GM23338 (cell line): ENCODE measurements at regions not wholly inside any gene's neighbourhood (a gene's known extent, or its start where the extent isn't known, plus 50 kb on each side); places are given as distances from the start of the nearest gene placed in this dataset.

ENCODE experiments used
- ATAC-seq: fragments of 200-7000 bp; cut with Tn5 transposase; 3 replicates; pipeline ENCODE4 v1.9.1; 2020
- DNase-seq: peaks from one replicate; pipeline ENCODE4 v3.0.0-alpha.2; 2015; ENCODE audit warnings: low spot score
- H2AFZ ChIP-seq: fragments of 200-600 bp; sonication (generic); 2 replicates; pipeline ENCODE4 v1.8.0; 2016; ENCODE audit warnings: antibody characterized with exemption, mild to moderate bottlenecking, moderate library complexity
- H3F3A ChIP-seq: fragments of 200-600 bp; sonication (generic); replicated peaks from 2 replicates; pipeline ENCODE4 v1.8.0; 2017; ENCODE audit warnings: antibody characterized with exemption, mixed run types, low read depth
- H3K27ac ChIP-seq: fragments of 200-600 bp; sonication (generic); 2 replicates; pipeline ENCODE4 v1.6.1; 2016; ENCODE audit warnings: low read depth
- H3K27me3 ChIP-seq: fragments of 200-600 bp; sonication (generic); 2 replicates; pipeline ENCODE4 v1.8.0; 2016; ENCODE audit warnings: mild to moderate bottlenecking, mixed run types, moderate library complexity; ENCODE audit not compliant: insufficient read depth
- H3K36me3 ChIP-seq: fragments of 200-600 bp; sonication (generic); 2 replicates; pipeline ENCODE4 v1.8.0; 2016; ENCODE audit warnings: mild to moderate bottlenecking; ENCODE audit not compliant: insufficient read depth
- H3K4me1 ChIP-seq: fragments of 200-600 bp; sonication (generic); 2 replicates; pipeline ENCODE4 v1.8.0; 2016; ENCODE audit warnings: mild to moderate bottlenecking, moderate library complexity; ENCODE audit not compliant: insufficient read depth
- H3K4me2 ChIP-seq: fragments of 200-600 bp; sonication (generic); 2 replicates; pipeline ENCODE4 v1.7.1; 2017; ENCODE audit warnings: mixed run types
- H3K4me3 ChIP-seq: fragments of 200-600 bp; sonication (generic); 2 replicates; pipeline ENCODE4 v1.6.1; 2016; ENCODE audit warnings: mixed run types
- H3K79me2 ChIP-seq: fragments of 200-600 bp; sonication (generic); replicated peaks from 2 replicates; pipeline ENCODE4 v1.8.0; 2017; ENCODE audit warnings: mild to moderate bottlenecking; ENCODE audit not compliant: insufficient read depth
- H3K9me2 ChIP-seq: fragments of 200-600 bp; sonication (generic); 2 replicates; pipeline ENCODE4 v1.8.0; 2017; ENCODE audit not compliant: insufficient read depth
- H4K20me1 ChIP-seq: fragments of 200-600 bp; sonication (generic); replicated peaks from 2 replicates; pipeline ENCODE4 v1.8.0; 2017; ENCODE audit warnings: mild to moderate bottlenecking; ENCODE audit not compliant: insufficient read depth
- H3K27ac Mint-ChIP-seq: 2 replicates; pipeline ENCODE4 v1.8.0; 2020; ENCODE audit warnings: inconsistent platforms, mild to moderate bottlenecking, moderate library complexity, mixed read lengths
- H3K27me3 Mint-ChIP-seq: 3 replicates; pipeline ENCODE4 v1.8.0; 2022; ENCODE audit warnings: low read depth, mild to moderate bottlenecking, moderate library complexity, mixed read lengths, inconsistent platforms; ENCODE audit not compliant: insufficient read depth, poor library complexity
- H3K36me3 Mint-ChIP-seq: 3 replicates; pipeline ENCODE4 v1.8.0; 2021; ENCODE audit warnings: low read depth, mild to moderate bottlenecking, inconsistent platforms, moderate library complexity, mixed read lengths
- H3K4me1 Mint-ChIP-seq: 3 replicates; pipeline ENCODE4 v1.8.0; 2020; ENCODE audit warnings: mild to moderate bottlenecking, inconsistent platforms, mixed read lengths
- H3K4me3 Mint-ChIP-seq: 3 replicates; pipeline ENCODE4 v1.8.0; 2021; ENCODE audit warnings: moderate library complexity, mild to moderate bottlenecking, inconsistent platforms, mixed read lengths
- H3K9me3 Mint-ChIP-seq: 3 replicates; pipeline ENCODE4 v1.8.0; 2020; ENCODE audit warnings: moderate library complexity, mild to moderate bottlenecking, inconsistent platforms, mixed read lengths
- CREB1 ChIP-seq: fragments of 250-450 bp; sonication (Bioruptor Pico); IDR thresholded peaks from 2 replicates; pipeline ENCODE4 v1.5.0; 2020; ENCODE audit warnings: low read depth, mild to moderate bottlenecking, moderate library complexity
- EZH2phosphoT487 ChIP-seq: fragments of 200-600 bp; sonication (generic); IDR thresholded peaks from one replicate; pipeline ENCODE4 v1.8.1; 2018; ENCODE audit warnings: antibody characterized with exemption; ENCODE audit not compliant: unreplicated experiment
- POLR2AphosphoS5 ChIP-seq: IDR thresholded peaks from 2 replicates; pipeline ENCODE4 v1.6.1; 2016; ENCODE audit warnings: antibody characterized with exemption, low read depth
- STAT1 ChIP-seq: IDR thresholded peaks from one replicate; pipeline ENCODE4 v1.6.1; 2016; ENCODE audit warnings: antibody characterized with exemption; ENCODE audit not compliant: unreplicated experiment
- ZNF114 ChIP-seq: fragments of 250-450 bp; sonication (Bioruptor Pico); IDR thresholded peaks from 2 replicates; pipeline ENCODE4 v1.5.0; 2020; ENCODE audit warnings: mild to moderate bottlenecking, moderate library complexity
- ZNF331 ChIP-seq: fragments of 250-450 bp; sonication (Bioruptor Pico); IDR thresholded peaks from 2 replicates; pipeline ENCODE4 v1.5.0; 2020; ENCODE audit warnings: low read depth, mild to moderate bottlenecking, moderate library complexity
- TF ChIP-seq, protein P1 (sequence below): fragments of 250-450 bp; sonication (Bioruptor Pico); IDR thresholded peaks from 2 replicates; pipeline ENCODE4 v1.5.0; 2020; ENCODE audit warnings: mild to moderate bottlenecking, moderate library complexity
- TF ChIP-seq, protein P2 (sequence below), 2 experiments: fragments of 200-600 bp in 1 of 2; sonication (generic) in 1 of 2; conservative IDR thresholded peaks; 2 replicates each; pipeline versions ENCODE4 v1.5.1 to v1.6.1; 2016 to 2017; ENCODE audit warnings: antibody characterized with exemption in 2 of 2, low read depth in 2 of 2, mild to moderate bottlenecking in 2 of 2, moderate library complexity in 1 of 2
- TF ChIP-seq, protein P3 (sequence below): IDR thresholded peaks from 2 replicates; pipeline ENCODE4 v1.6.1; 2016; ENCODE audit warnings: antibody characterized with exemption

DNA sequence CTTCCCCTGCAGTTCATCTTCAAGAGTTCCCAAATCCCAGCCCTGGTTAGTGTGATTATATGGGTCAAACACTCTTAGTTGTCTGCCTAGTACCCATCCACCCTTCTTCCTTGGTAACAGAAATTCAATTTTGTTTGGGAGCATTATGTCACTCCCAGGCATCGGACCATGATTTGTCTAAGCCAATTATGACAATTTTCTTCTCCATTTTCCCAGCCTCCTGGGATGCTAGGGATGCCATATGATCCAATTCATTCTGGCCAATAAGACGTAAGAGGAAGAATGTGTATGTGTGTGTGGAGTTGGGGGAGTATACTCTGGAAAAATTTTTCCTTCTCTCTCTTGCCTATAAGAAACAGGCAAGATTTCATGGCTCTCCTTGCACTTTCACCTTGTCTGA lies 465.9 kb downstream of the MID1IP1 start (continued):
- TF ChIP-seq, protein P1, sequence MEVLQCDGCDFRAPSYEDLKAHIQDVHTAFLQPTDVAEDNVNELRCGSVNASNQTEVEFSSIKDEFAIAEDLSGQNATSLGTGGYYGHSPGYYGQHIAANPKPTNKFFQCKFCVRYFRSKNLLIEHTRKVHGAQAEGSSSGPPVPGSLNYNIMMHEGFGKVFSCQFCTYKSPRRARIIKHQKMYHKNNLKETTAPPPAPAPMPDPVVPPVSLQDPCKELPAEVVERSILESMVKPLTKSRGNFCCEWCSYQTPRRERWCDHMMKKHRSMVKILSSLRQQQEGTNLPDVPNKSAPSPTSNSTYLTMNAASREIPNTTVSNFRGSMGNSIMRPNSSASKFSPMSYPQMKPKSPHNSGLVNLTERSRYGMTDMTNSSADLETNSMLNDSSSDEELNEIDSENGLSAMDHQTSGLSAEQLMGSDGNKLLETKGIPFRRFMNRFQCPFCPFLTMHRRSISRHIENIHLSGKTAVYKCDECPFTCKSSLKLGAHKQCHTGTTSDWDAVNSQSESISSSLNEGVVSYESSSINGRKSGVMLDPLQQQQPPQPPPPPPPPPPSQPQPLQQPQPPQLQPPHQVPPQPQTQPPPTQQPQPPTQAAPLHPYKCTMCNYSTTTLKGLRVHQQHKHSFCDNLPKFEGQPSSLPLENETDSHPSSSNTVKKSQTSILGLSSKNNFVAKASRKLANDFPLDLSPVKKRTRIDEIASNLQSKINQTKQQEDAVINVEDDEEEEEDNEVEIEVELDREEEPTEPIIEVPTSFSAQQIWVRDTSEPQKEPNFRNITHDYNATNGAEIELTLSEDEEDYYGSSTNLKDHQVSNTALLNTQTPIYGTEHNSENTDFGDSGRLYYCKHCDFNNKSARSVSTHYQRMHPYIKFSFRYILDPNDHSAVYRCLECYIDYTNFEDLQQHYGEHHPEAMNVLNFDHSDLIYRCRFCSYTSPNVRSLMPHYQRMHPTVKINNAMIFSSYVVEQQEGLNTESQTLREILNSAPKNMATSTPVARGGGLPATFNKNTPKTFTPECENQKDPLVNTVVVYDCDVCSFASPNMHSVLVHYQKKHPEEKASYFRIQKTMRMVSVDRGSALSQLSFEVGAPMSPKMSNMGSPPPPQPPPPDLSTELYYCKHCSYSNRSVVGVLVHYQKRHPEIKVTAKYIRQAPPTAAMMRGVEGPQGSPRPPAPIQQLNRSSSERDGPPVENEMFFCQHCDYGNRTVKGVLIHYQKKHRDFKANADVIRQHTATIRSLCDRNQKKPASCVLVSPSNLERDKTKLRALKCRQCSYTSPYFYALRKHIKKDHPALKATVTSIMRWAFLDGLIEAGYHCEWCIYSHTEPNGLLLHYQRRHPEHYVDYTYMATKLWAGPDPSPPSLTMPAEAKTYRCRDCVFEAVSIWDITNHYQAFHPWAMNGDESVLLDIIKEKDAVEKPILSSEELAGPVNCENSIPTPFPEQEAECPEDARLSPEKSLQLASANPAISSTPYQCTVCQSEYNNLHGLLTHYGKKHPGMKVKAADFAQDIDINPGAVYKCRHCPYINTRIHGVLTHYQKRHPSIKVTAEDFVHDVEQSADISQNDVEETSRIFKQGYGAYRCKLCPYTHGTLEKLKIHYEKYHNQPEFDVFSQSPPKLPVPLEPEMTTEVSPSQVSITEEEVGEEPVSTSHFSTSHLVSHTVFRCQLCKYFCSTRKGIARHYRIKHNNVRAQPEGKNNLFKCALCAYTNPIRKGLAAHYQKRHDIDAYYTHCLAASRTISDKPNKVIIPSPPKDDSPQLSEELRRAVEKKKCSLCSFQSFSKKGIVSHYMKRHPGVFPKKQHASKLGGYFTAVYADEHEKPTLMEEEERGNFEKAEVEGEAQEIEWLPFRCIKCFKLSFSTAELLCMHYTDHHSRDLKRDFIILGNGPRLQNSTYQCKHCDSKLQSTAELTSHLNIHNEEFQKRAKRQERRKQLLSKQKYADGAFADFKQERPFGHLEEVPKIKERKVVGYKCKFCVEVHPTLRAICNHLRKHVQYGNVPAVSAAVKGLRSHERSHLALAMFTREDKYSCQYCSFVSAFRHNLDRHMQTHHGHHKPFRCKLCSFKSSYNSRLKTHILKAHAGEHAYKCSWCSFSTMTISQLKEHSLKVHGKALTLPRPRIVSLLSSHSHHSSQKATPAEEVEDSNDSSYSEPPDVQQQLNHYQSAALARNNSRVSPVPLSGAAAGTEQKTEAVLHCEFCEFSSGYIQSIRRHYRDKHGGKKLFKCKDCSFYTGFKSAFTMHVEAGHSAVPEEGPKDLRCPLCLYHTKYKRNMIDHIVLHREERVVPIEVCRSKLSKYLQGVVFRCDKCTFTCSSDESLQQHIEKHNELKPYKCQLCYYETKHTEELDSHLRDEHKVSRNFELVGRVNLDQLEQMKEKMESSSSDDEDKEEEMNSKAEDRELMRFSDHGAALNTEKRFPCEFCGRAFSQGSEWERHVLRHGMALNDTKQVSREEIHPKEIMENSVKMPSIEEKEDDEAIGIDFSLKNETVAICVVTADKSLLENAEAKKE (CRISPR knock-in tag), result no peak

DNA sequence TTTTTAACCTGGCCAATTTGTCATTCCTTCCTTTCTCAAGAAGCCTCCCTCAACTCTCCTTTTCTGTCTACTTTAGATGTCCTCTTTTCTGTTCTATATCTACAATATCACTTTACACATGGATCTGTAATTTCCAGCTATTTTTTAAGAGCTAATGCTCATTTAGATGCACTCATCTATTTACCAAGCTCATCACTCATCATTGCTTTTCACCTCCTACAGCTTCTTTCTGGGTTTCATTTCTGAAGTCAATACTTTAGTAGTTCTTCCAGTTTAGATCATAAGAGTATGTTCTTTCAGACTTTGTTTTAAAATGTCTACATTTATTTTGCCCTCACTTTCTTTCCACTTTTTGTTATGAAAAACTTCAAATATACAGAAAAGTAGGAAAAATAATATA lies 466.9 kb downstream of the MID1IP1 start:
- Histone ChIP-seq H2AFZ (no peak overlapping the region), H3K4me1 (no peaks in the 10 kb centered on the region), H3F3A (no peaks in the 10 kb centered on the region), H3K79me2 (no peaks in the 10 kb centered on the region), H3K4me3 (no peak overlapping the region), H3K9me2 (no peaks in the 10 kb centered on the region), H4K20me1 (no peaks in the 10 kb centered on the region), H3K36me3 (no peaks in the 10 kb centered on the region), H3K27ac (no peak overlapping the region), H3K27me3 (no peaks in the 10 kb centered on the region), H3K4me2 (no peak overlapping the region)
- DNase-seq (no peak), ATAC-seq (no peak)
- no peaks in the 10 kb centered on the region for H3K4me1 Mint-ChIP-seq
- TF ChIP-seq CREB1, result no peak
- TF ChIP-seq STAT1, result no peak
- no peak overlapping the region for H3K4me3 Mint-ChIP-seq
- H3K27me3 Mint-ChIP-seq, result no peaks in the 10 kb centered on the region
- no peaks in the 10 kb centered on the region for H3K36me3 Mint-ChIP-seq
- peaks cover 2% of the 10 kb centered on the region; the same call in 1 of the 3 replicates for H3K9me3 Mint-ChIP-seq
- no peak overlapping the region for H3K27ac Mint-ChIP-seq

DNA sequence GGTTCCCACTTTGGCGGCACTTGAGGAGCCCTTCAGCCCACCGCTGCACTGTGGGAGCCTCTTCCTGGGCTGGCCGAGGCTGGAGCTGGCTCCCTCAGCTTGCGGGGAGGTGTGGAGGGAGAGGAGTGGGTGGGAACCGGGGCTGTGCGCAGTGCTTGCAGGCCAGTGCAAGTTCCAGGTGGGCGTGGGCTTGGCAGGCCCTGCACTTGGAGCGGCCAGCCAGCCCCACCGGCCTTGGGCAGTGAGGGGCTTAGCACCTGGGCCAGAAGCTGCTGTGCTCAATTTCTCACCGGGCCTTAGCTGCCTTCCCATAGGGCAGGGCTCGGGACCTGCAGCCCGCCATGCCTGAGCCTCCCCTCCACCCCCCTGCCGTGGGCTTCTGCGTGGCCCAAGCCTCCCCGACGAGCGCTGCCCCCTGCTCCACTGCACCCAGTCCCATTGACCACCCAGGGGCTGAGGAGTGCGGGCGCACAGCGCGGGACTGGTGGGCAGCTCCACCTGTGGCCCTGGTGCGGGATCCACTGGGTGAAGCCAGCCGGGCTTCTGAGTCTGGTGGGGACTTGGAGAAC lies 474.3 kb downstream of the MID1IP1 start:
- Histone ChIP-seq H3K4me1 (no peaks in the 10 kb centered on the region), H3K27ac (no peak overlapping the region), H4K20me1 (no peaks in the 10 kb centered on the region), H3K79me2 (no peaks in the 10 kb centered on the region), H2AFZ (no peak overlapping the region), H3K4me3 (no peak overlapping the region), H3F3A (no peaks in the 10 kb centered on the region), H3K9me2 (no peaks in the 10 kb centered on the region), H3K36me3 (no peaks in the 10 kb centered on the region), H3K4me2 (no peak overlapping the region), H3K27me3 (no peaks in the 10 kb centered on the region)
- peaks cover 19% of the 10 kb centered on the region for H3K9me3 Mint-ChIP-seq
- H3K27ac Mint-ChIP-seq, result no peak overlapping the region
- H3K36me3 Mint-ChIP-seq, result peaks cover 11% of the 10 kb centered on the region
- H3K4me1 Mint-ChIP-seq, result no peaks in the 10 kb centered on the region
- ATAC-seq, result no peak
- DNase-seq, result no peak
- no peaks in the 10 kb centered on the region for H3K27me3 Mint-ChIP-seq
- H3K4me3 Mint-ChIP-seq, result no peak overlapping the region
- TF ChIP-seq, protein P2, sequence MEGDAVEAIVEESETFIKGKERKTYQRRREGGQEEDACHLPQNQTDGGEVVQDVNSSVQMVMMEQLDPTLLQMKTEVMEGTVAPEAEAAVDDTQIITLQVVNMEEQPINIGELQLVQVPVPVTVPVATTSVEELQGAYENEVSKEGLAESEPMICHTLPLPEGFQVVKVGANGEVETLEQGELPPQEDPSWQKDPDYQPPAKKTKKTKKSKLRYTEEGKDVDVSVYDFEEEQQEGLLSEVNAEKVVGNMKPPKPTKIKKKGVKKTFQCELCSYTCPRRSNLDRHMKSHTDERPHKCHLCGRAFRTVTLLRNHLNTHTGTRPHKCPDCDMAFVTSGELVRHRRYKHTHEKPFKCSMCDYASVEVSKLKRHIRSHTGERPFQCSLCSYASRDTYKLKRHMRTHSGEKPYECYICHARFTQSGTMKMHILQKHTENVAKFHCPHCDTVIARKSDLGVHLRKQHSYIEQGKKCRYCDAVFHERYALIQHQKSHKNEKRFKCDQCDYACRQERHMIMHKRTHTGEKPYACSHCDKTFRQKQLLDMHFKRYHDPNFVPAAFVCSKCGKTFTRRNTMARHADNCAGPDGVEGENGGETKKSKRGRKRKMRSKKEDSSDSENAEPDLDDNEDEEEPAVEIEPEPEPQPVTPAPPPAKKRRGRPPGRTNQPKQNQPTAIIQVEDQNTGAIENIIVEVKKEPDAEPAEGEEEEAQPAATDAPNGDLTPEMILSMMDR (conservative IDR thresholded peaks at IDR 0.05; ENCODE audit: low read depth in 2 of 2), result no peak
- no peak for TF ChIP-seq ZNF114 (CRISPR knock-in tag)
- TF ChIP-seq ZNF331 (CRISPR knock-in tag), result no peak
- TF ChIP-seq EZH2phosphoT487, result no peak
- TF ChIP-seq STAT1, result no peak
- TF ChIP-seq, protein P3, sequence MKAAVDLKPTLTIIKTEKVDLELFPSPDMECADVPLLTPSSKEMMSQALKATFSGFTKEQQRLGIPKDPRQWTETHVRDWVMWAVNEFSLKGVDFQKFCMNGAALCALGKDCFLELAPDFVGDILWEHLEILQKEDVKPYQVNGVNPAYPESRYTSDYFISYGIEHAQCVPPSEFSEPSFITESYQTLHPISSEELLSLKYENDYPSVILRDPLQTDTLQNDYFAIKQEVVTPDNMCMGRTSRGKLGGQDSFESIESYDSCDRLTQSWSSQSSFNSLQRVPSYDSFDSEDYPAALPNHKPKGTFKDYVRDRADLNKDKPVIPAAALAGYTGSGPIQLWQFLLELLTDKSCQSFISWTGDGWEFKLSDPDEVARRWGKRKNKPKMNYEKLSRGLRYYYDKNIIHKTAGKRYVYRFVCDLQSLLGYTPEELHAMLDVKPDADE, result no peak
- TF ChIP-seq POLR2AphosphoS5, result no peak
- TF ChIP-seq CREB1, result no peak
